ENCODE measurements at regions not wholly inside any gene's neighbourhood (a gene's known extent, or its start where the extent isn't known, plus 50 kb on each side); places are given as distances from the start of the nearest gene placed in this dataset.
A peak's percentile ranks its signal among the peaks of the same experiment; 100 is the strongest.
"Not testable (repeated sequence)": the region's sequence is repeated elsewhere in the genome, so short reads cannot be mapped to it uniquely, and the experiment has no call there.

DNA sequence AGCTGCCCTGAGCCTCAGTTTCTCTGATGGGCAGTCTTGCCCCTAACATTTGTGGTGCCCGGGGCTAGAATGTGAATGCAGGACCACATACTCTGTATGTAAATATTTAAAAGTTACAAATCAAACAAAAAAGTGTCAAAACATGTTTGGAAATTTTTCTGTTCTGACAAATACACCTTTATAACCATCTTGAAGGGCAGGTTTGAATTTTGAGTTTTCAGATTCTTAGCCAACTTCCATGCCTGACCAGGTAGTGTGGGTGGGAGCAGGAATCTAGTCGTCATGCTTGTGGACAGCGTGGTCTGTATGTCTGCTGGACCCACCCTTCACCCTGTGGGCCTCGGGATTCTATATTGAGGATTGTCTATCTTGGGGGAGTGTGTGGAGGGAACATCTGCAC lies 325.1 kb downstream of the SOX4 start:
- no peak for DNase-seq (ENCODE audit: low read depth)

GRCh38 chr6:21922086-21922485 lies 328.5 kb downstream of the SOX4 start:
- DNase-seq (ENCODE audit: low read depth), result no peak

- DNase-seq (ENCODE audit: low read depth), result no peak
Measured at GRCh38 chr6:21924002-21924401, 330.5 kb downstream of the SOX4 start.

- DNase-seq (ENCODE audit: low read depth), result no peak
Measured at GRCh38 chr6:21928827-21929226, 335.3 kb downstream of the SOX4 start.

GRCh38 chr6:21931641-21932335 lies 338.2 kb downstream of the SOX4 start:
- no peak for DNase-seq (ENCODE audit: low read depth)

DNA sequence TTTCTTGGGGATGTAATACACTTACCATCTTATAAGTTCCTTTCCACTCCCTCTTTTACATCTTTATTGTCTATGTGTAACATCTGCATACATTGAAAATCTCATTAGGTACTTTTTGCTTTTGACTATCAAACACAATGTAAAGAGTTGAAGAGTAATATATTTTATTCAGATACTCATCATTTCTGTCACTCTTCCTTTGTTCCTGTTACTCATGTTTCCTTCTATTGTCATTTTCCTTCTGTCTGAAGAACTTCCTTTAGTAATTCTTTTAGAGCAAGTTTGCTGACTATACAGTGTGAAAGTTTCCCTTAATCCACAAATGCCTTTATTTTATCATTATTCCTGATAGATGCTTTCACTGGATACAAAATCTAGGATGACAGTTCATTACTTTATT lies 339.8 kb downstream of the SOX4 start:
- DNase-seq (ENCODE audit: low read depth), result no peak

- no peak for DNase-seq (ENCODE audit: low read depth)
Measured at GRCh38 chr6:21935142-21935541, 341.6 kb downstream of the SOX4 start.

DNA sequence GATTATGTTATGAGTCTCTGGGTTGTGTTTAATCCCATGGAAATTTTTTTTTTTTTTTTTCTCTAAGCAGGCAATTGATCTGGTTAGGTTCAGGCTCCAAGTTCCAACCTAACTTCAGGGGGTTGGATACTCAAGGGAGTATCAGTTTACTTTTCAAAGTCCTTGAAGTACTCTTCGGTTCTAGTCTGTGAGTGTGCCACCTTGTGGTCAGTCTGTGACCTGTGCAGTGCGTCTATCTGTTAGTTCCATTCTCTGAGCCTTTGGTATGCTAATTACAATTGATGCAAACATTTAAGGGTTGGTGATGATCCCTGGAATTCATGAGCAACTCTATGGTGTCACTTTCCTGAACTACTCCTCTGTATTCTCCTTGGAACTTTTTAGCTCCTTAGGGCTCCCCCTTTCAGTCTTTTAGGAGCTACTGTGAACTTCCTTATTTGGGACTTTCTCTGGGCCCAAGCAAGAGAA lies 342.0 kb downstream of the SOX4 start:
- peak; percentile 70 for DNase-seq (ENCODE audit: low read depth)

DNA sequence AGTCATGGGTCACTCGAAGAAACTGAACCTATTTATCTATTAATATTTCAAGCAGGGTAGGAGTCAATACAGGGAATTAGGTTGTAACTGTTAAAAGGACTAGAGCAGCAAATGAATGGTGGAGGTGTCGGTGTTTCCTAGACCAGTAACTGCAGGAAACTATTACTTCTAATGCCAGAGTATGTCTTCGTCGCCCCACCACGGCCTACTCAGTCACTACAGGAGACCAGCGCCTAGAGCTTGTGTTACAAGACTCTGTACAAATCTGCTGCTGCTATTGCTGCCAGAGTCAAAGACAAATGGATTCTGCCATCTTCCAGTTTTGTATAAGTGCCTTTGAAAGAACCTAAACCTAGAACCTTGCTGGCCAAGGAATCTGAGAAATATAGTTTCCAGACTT lies 343.9 kb downstream of the SOX4 start:
- DNase-seq (ENCODE audit: low read depth), result no peak

- not testable (repeated sequence) for DNase-seq (ENCODE audit: low read depth)
Measured at GRCh38 chr6:21939066-21939465, 345.5 kb downstream of the SOX4 start.

DNA sequence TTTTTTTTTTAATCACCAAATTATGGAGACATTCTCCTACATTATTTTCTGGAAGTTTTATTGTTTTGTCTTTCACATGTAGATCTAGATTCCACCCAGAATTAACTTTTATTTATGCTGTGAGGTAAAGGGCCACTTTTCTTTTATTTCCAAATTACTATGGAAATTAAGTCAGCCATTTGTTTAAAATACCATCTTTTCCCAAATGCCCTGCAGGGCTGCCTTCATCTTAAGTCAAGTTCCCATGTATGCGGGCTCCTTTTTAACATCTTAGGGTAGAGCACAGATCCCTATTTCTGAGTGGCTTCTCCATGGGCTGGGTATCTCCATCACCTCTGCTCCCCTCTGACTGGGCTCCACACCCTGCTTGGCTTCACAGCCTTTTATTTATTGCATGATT lies 348.4 kb downstream of the SOX4 start:
- DNase-seq (ENCODE audit: low read depth), result no peak

- DNase-seq (ENCODE audit: low read depth), result peak; percentile 53
Measured at GRCh38 chr6:21942897-21943296, 349.3 kb downstream of the SOX4 start.

- DNase-seq (ENCODE audit: low read depth), result peak; percentile 96
Measured at GRCh38 chr6:21946298-21946783, 350.5 kb downstream of the PRL start.

DNA sequence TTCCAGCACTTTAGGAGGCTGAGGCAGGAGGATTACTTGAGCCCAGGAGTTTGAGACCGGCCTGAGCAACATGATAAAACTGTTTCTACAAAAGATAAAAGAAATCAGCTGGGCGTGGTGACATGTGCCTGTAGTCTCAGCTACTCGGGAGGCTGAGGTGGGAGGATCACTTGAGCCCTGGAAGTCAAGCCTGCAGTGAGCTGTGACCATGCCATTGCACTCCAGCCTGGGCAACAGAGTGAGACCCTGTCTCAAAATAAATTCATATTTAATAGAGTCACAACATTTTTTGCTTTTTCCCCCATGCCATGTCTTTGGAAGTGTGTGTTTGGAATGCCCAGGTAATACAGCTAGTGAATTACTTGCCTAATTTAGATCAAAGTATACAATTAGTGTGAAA lies 349.6 kb downstream of the PRL start:
- DNase-seq (ENCODE audit: low read depth), result not testable (repeated sequence)

DNA sequence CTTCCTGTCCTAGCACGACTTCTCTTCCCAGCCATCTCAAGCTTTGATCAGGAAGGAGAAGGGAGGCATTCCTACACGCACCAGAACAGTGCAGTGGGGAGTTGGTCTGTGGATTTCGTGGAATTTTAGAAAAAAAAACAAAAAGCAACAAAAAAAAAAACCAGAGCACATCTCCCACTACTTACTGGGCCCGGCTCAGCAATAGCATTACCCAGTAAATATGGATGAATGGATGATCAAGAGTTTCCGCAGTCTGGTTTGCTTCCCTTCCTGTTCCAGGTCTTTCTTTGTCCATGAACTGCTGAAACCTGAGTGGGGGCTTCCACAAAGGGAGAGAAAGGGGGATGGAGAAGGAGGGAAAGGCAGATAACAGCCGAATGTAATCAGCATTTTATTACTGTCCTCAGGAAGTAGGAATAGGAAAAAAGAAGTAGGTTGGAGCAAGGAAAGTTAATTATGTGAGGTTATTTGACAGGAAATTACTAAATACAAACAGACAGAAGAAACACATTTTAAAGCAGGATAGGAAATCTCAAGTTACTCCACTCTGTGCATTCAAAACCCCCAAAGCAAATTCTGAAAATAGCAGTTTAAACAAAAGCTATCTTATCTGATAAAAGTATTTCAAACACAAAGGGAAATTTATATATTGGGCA lies 349.0 kb downstream of the PRL start:
- DNase-seq (ENCODE audit: low read depth), result no peak

DNA sequence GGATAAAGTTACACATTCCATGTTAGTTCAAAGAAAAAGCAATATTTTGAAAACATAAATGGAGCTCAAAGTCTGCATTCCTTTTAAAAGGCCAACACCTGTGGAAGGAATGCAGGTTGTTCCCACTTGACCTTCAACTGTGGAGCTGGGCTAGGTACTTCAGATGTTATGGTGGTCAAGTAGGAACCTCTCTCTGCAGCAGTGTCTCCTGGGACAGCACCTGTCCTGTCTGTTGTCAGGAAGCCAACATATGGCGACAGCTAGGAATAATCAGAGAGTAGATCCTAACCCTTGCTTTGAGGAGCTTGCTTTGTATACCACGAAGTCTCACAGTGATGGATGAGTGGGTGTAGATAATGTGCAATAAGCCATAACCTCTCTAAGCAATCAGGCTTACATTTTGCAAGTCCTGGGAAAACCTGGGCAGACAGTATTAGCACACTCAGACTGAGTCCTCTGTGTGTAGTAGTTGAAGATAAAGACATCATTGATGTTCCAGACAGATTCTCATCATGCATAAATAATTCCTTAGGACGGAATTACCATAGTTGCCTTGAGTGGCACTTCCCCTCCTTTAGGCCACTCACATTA lies 347.5 kb downstream of the PRL start:
- DNase-seq (ENCODE audit: low read depth), result no peak

- DNase-seq (ENCODE audit: low read depth), result no peak
Measured at GRCh38 chr6:21952367-21952766, 344.5 kb downstream of the PRL start.

DNA sequence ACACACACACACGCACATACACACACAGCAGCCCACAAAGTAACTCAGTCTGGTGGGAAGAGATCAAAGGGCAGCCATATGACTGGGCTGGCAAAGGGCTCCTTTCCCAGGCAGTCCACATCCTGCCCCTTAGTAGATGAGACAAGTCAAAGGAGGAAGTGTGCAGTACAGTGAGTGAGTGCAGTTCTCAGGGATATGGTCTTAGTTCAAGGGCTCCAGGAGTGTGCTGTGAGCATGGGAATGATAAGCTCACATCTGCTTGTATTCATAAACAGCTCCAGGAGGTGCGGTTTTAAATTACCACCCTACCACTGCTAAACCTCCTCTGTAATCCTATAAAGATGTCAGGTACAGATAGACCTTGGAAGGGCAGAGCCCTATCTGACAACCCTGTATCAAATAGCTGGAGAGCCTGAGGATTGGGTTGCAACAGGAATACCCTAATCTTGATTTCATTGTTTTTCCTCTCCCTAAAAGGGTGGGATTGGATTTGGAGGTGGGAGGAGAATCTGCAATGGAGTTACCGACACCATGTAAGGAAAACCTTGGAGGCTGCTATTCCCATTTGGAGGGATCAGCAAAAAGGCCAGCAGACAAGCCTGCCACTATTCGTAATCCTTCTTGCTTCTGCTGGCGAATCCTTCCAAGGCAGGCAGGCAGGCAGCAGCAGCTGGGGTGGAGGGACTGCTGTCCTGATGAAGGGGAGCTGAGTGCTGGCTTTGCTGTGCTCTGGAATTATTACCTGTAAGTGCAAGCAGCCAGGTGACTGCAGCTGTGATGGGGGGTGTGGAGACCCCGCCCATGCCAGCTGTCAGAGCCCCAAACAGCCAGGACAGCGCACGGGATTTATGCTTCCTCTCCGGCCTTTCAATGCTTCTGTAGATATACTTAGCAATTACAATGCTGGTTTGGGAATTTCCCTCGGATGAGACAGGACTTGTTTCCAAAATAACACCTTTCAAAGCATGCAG lies 342.7 kb downstream of the PRL start:
- no peak for DNase-seq (ENCODE audit: low read depth)

DNA sequence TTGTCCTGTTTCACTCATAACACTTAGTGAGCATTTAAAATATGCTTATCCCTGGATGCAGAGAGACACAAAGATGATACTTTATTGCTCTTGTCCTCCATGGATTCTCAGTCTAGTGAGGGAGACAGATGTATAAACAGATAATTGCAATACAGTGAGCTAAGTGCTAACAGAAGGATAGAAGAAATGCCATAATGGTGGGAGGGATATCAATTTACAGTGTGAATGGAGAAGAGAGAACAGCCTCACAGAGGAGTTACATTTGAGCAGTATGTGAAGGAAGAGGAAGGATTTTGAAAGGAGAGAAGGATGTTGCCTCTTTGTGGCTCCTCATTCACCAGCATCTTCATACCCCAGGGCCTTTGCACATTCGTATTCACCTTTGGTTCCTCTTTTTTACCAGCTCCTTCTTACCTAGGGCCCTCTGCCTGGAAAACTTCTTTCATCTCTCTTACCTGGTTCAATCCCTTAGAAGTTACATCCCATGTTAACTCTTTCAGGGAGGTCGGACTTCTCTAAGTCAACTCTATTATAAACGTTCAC lies 341.7 kb downstream of the PRL start:
- no peak for DNase-seq (ENCODE audit: low read depth)

DNA sequence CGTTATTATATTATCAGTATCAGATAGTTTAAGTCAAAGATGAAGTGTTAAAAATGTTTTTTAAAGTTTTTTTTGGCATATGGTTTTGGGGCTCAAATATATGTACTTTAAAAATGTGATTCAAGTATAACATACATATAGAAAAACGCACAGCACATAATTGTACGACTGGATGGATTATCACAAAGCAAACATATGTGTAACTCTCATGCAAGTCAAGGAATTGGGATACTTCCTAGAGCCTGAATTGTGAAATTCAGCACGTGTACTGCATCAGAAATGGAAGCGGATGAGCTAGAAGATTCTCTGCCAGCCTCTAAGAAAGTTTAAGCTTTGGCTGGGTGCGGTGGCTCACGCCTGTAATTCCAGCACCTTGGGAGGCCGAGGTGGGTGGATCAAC lies 340.9 kb downstream of the PRL start:
- no peak for DNase-seq (ENCODE audit: low read depth)

GRCh38 chr6:21958428-21958827 lies 338.4 kb downstream of the PRL start:
- no peak for DNase-seq (ENCODE audit: low read depth)

DNA sequence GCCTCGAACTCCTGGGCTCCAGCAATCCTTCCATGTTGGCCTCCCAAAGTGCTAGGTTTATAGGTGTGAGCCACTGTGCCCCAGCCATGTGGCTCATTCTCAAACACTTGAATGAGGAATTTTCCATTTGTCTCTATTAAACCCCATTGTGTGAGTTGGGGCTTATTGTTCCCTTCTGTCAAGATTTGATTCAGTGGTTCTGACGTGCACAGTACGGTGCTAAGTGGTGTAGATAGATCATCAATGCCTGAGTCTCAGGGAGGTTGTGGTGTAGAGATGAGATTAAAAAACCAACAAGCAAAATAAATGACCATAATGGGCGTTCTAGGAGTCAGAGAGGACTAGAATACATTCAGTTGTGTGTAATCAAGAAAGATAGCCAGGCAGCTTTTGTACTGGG lies 335.6 kb downstream of the PRL start:
- no peak for DNase-seq (ENCODE audit: low read depth)

Data from fibroblast of gingiva (primary cell).